ENCODE measurements at regions not wholly inside any gene's neighbourhood (a gene's known extent, or its start where the extent isn't known, plus 50 kb on each side); places are given as distances from the start of the nearest gene placed in this dataset.
"Not testable (repeated sequence)": the region's sequence is repeated elsewhere in the genome, so short reads cannot be mapped to it uniquely, and the experiment has no call there.

DNA sequence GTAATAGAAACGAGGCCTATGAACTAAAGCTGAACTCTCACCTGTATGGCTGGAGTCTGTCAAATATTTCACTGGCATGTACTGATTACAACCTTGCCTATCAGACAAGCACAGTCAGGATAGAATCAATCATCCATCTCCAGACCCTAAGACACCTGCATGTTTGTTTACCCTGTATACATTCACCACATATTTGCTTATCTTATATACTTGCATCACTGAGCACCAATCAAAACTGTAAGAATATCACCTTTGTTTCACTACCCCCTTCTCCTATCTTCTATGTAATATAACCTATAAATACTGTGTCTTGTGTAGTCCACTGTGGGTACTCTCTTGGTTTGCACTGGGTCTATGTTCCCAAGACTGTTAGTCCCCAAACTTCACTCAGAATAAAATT lies 1085.7 kb downstream of the TAF11L14 start:
- H3K9me3 ChIP-seq: no peaks in the 10 kb centered on the region
- ATAC-seq (ENCODE audit: low FRiP score in 2 of 2): no peak

DNA sequence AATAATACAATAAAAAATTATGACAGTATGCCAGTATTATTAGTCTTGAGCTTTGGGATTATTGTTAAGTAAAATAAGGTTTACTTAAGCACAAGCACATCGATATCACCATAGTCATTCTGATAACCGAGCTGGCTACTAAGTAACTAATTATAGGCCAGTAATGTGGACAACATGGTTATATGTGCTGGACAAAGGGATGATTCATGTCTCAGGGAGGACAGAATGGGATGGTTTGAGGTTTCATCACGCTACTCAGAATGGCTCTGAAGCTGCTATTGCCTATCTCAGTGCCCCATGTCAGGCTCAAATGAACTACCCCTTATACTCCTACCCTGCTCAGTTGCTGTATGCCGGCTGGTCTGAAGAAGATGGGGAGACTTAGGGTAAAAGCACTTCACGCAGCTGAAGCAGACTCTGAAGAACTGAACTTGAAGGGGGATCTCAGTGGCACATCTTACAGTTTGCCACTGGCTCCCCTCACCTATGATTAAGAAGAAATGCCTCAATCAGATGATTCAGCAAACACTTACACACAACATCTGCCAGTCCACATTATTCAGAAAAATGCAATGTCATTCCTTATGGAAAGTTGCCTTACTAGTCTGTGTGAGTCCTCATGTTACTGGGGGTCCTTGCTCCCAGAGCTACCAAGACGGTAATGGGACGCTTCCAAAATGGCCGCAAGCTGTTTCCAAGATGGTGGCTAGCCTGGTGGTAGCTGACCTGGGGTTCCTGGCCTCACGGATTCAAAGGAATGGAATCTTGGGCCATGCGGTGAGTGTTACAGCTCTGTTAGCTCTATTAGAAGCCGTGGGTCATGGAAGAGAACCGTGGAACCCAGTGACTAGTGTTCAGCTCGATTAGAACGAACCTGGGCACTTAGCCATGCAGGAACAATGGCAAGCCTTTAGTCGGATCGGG lies 1098.6 kb downstream of the TAF11L14 start:
- no peak overlapping the region for H3K27ac ChIP-seq
- no peaks in the 10 kb centered on the region for H3K9me3 ChIP-seq
- ATAC-seq (ENCODE audit: low FRiP score in 2 of 2) (no peak), DNase-seq (no peak)
- 95 to 96% methylated on average over 16 of the region's 16 CpGs for WGBS, 2 donors
- no peaks in the 10 kb centered on the region for H3K36me3 ChIP-seq
- no peak for TF ChIP-seq POLR2AphosphoS5 (IDR thresholded peaks at IDR 0.05)
- TF ChIP-seq CTCF (IDR thresholded peaks at IDR 0.05): no peak
- no peak for TF ChIP-seq POLR2A (IDR thresholded peaks at IDR 0.05)
- TF ChIP-seq EP300 (IDR thresholded peaks at IDR 0.05): no peak
- H3K4me3 ChIP-seq: no peak overlapping the region
- no peaks in the 10 kb centered on the region for H3K4me1 ChIP-seq
- H3K27me3 ChIP-seq: no peaks in the 10 kb centered on the region

More for the DNA sequence above, 1085.7 kb downstream of the TAF11L14 start:
- no peak overlapping the region for H3K27ac ChIP-seq
- H3K4me1 ChIP-seq: no peaks in the 10 kb centered on the region
- no peaks in the 10 kb centered on the region for H3K27me3 ChIP-seq
- H3K4me3 ChIP-seq: no peak overlapping the region
- DNase-seq: no peak
- 43 to 44% methylated on average over 1 of the region's 1 CpG for WGBS, 2 donors
- H3K36me3 ChIP-seq: no peaks in the 10 kb centered on the region
- TF ChIP-seq POLR2AphosphoS5 (IDR thresholded peaks at IDR 0.05): no peak

- no peak for TF ChIP-seq POLR2A (IDR thresholded peaks at IDR 0.05)
- no peak for TF ChIP-seq EP300 (IDR thresholded peaks at IDR 0.05)
- TF ChIP-seq POLR2AphosphoS5 (IDR thresholded peaks at IDR 0.05): no peak
- no peak for TF ChIP-seq CTCF (IDR thresholded peaks at IDR 0.05)
- WGBS, 2 donors: 63 to 66% methylated on average over 2 of the region's 2 CpGs
These were observed 1101.8 kb downstream of the TAF11L14 start for GRCh38 chr5:18736051-18736398.

DNA sequence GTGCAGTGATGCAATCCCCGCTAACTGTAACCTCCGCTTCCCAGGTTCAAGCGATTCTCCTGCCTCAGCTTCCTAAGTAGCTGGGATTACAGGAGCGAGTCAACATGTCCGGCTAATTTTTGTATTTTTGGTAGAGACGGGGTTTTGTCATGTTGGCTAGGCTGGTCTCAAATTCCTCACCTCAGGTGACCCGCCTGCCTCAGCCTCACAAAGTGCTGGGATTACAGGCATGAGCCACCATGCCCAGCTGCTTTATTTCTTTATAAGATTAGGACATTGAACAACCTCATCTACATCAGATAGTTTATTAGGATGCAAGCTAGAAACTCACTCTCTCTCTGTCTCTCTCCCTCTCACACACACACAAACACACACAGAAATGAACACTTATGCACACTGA lies 1102.5 kb downstream of the TAF11L14 start:
- not testable (repeated sequence) for ATAC-seq (ENCODE audit: low FRiP score in 2 of 2); H3K9me3 ChIP-seq; H3K36me3 ChIP-seq; H3K4me1 ChIP-seq; DNase-seq; H3K27ac ChIP-seq; H3K4me3 ChIP-seq; H3K27me3 ChIP-seq
- WGBS, 2 donors: 85 to 94% methylated on average over 7 of the region's 7 CpGs

More at GRCh38 chr5:18736051-18736398, 1101.8 kb downstream of the TAF11L14 start:
- Histone ChIP-seq H3K27me3 (no peaks in the 10 kb centered on the region), H3K9me3 (no peaks in the 10 kb centered on the region), H3K36me3 (no peaks in the 10 kb centered on the region), H3K4me1 (peaks cover 0 to 5% (median 0%) of the 10 kb centered on the region in 4 donors), H3K4me3 (no peak overlapping the region), H3K27ac (no peak overlapping the region)
- DNase-seq (no peak), ATAC-seq (ENCODE audit: low FRiP score in 2 of 2) (no peak)

DNA sequence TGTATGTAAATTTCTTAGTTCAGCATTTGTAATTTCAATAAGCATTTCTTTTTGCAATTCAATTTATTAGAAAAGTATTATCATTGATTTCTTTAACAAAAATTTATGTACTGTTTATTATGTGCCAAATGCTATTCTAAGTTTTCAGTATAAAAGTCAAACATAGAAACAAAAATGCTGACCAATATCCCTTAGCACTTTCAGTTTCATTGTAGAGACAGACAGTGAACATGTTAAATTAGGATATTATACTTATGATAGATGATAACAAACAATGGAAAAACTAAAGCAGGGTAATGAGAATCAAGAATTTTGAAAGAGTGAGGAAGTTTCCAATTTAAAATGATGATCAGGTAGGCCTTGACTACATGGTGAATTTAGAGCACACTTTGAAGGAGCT lies 1106.0 kb downstream of the TAF11L14 start:
- Histone ChIP-seq H3K4me1 (peaks cover 0 to 11% (median 1%) of the 10 kb centered on the region in 4 donors), H3K27ac (no peak overlapping the region), H3K9me3 (no peaks in the 10 kb centered on the region), H3K4me3 (no peak overlapping the region), H3K27me3 (no peaks in the 10 kb centered on the region), H3K36me3 (no peaks in the 10 kb centered on the region)
- ATAC-seq (ENCODE audit: low FRiP score in 2 of 2) (no peak), DNase-seq (no peak)
- no peak for TF ChIP-seq POLR2A (IDR thresholded peaks at IDR 0.05)
- TF ChIP-seq POLR2AphosphoS5 (IDR thresholded peaks at IDR 0.05): no peak
- TF ChIP-seq CTCF (IDR thresholded peaks at IDR 0.05): no peak
- TF ChIP-seq EP300 (IDR thresholded peaks at IDR 0.05): no peak

DNA sequence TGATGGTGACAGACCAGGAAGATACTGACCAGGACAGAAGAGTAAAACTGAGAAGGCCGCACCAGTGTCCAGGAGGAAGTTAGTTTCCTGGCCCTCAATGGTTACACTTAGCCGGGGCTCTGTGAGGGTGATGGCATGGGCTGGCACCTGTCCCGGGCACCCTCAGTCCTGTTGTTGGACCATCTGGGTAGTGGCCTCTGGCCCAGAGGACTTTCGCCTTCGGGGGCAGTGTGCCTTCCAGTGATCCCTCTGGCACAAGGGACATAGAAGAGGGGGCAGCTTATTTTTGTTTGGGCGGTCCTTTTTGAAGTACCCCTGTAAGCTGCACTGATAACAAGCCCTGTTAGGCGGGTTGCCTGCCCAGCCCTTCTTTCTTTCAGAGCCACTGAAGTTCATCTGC lies 1108.6 kb downstream of the TAF11L14 start:
- Histone ChIP-seq H3K27me3 (no peaks in the 10 kb centered on the region), H3K27ac (no peak overlapping the region), H3K4me1 (peaks cover 0 to 11% (median 1%) of the 10 kb centered on the region in 4 donors), H3K4me3 (no peak overlapping the region), H3K36me3 (no peaks in the 10 kb centered on the region), H3K9me3 (no peaks in the 10 kb centered on the region)
- DNase-seq (peak in 1 of 2 donors; percentile 3), ATAC-seq (ENCODE audit: low FRiP score in 2 of 2) (no peak)
- no peak for TF ChIP-seq CTCF (IDR thresholded peaks at IDR 0.05)
- no peak for TF ChIP-seq POLR2AphosphoS5 (IDR thresholded peaks at IDR 0.05)
- no peak for TF ChIP-seq EP300 (IDR thresholded peaks at IDR 0.05)
- no peak for TF ChIP-seq POLR2A (IDR thresholded peaks at IDR 0.05)
- 52 to 86% methylated on average over 4 to 7 of the region's 7 CpGs for WGBS, 2 donors
